Trophoblast cell (in vitro differentiated cells and primary cell): ENCODE measurements at regions not wholly inside any gene's neighbourhood (a gene's known extent, or its start where the extent isn't known, plus 50 kb on each side); places are given as distances from the start of the nearest gene placed in this dataset.
A peak's percentile ranks its signal among the peaks of the same experiment; 100 is the strongest.

Experiments used
- DNase-seq, 2 donors: peaks; one replicate each; pipeline ENCODE4 v3.0.0-alpha.2; 2016
- H2AFZ ChIP-seq: 2 replicates; pipeline ENCODE4 v1.6.1; 2013; ENCODE audit warnings: low read length, moderate library complexity, mild to moderate bottlenecking; ENCODE audit not compliant: insufficient read depth, poor library complexity
- H2AK5ac ChIP-seq: 2 replicates; pipeline ENCODE4 v1.6.1; 2013; ENCODE audit warnings: mild to moderate bottlenecking, low read length
- H2BK120ac ChIP-seq: 2 replicates; pipeline ENCODE4 v1.6.1; 2013; ENCODE audit warnings: low read length, mild to moderate bottlenecking, moderate library complexity; ENCODE audit not compliant: insufficient read depth, poor library complexity
- H2BK12ac ChIP-seq: 2 replicates; pipeline ENCODE4 v1.6.1; 2013; ENCODE audit warnings: mild to moderate bottlenecking, low read length, moderate library complexity
- H2BK5ac ChIP-seq: 2 replicates; pipeline ENCODE4 v1.6.1; 2013; ENCODE audit warnings: low read length, low read depth, moderate library complexity, mild to moderate bottlenecking; ENCODE audit not compliant: poor library complexity
- H3K14ac ChIP-seq: 2 replicates; pipeline ENCODE4 v1.6.1; 2013; ENCODE audit warnings: mild to moderate bottlenecking, low read length
- H3K18ac ChIP-seq: 2 replicates; pipeline ENCODE4 v1.6.1; 2013; ENCODE audit warnings: mild to moderate bottlenecking, low read length
- H3K23ac ChIP-seq: 2 replicates; pipeline ENCODE4 v1.6.1; 2013; ENCODE audit warnings: low read length
- H3K27ac ChIP-seq: 2 replicates; pipeline ENCODE4 v1.5.1; 2013; ENCODE audit warnings: low read depth, mild to moderate bottlenecking, inconsistent platforms, low read length, moderate library complexity
- H3K27me3 ChIP-seq: 2 replicates; pipeline ENCODE4 v1.6.1; 2013; ENCODE audit warnings: inconsistent platforms, mild to moderate bottlenecking, low read length, moderate library complexity; ENCODE audit not compliant: insufficient read depth
- H3K36me3 ChIP-seq, 2 experiments: 1 replicate in 1 of 2; 2 replicates in 1 of 2; pipeline ENCODE4 v1.6.1; 2013; ENCODE audit warnings: low read length in 2 of 2, mild to moderate bottlenecking in 2 of 2, moderate library complexity in 1 of 2; ENCODE audit not compliant: insufficient read depth in 2 of 2, control insufficient read depth in 1 of 2
- H3K4ac ChIP-seq: 2 replicates; pipeline ENCODE4 v1.6.1; 2013; ENCODE audit warnings: low read depth, mild to moderate bottlenecking, low read length, moderate library complexity
- H3K4me1 ChIP-seq, 2 experiments: 1 replicate in 1 of 2; 2 replicates in 1 of 2; pipeline ENCODE4 v1.6.1; 2013; ENCODE audit warnings: low read length in 2 of 2, mild to moderate bottlenecking in 2 of 2, moderate library complexity in 1 of 2; ENCODE audit not compliant: insufficient read depth in 2 of 2, control insufficient read depth in 1 of 2
- H3K4me2 ChIP-seq: 2 replicates; pipeline ENCODE4 v1.6.1; 2013; ENCODE audit warnings: inconsistent platforms, mild to moderate bottlenecking, low read length, moderate library complexity
- H3K4me3 ChIP-seq: 2 replicates; pipeline ENCODE4 v1.5.1; 2013; ENCODE audit warnings: mild to moderate bottlenecking, low read depth, low read length, inconsistent platforms
- H3K79me1 ChIP-seq: one replicate; pipeline ENCODE4 v1.6.1; 2013; ENCODE audit warnings: low read length
- H3K79me2 ChIP-seq: 2 replicates; pipeline ENCODE4 v1.6.1; 2013; ENCODE audit warnings: low read length, mild to moderate bottlenecking; ENCODE audit not compliant: control insufficient read depth, insufficient read depth, poor library complexity
- H3K9ac ChIP-seq: 2 replicates; pipeline ENCODE4 v1.6.1; 2013; ENCODE audit warnings: mild to moderate bottlenecking, low read length
- H3K9me3 ChIP-seq: 2 replicates; pipeline ENCODE4 v1.6.1; 2013; ENCODE audit warnings: low read depth, mild to moderate bottlenecking, control low read depth, inconsistent platforms, low read length; ENCODE audit not compliant: insufficient read depth
- H4K12ac ChIP-seq: 2 replicates; pipeline ENCODE4 v1.6.1; 2013; ENCODE audit warnings: low read depth, mild to moderate bottlenecking, low read length, moderate library complexity
- H4K8ac ChIP-seq: 2 replicates; pipeline ENCODE4 v1.6.1; 2013; ENCODE audit warnings: low read depth, mild to moderate bottlenecking, low read length, moderate library complexity
- H4K91ac ChIP-seq: one replicate; pipeline ENCODE4 v1.6.1; 2013; ENCODE audit warnings: low read depth, mild to moderate bottlenecking, low read length, moderate library complexity
- WGBS: extraction: QIAGEN DNeasy Blood & Tissue Kit; methylation state at CpG from one replicate; pipeline ENCODE4 v1.1.7; 2013; ENCODE audit warnings: missing lambda C conversion rate; ENCODE audit not compliant: insufficient read length, insufficient coverage; ENCODE audit errors: extremely low coverage; 5-methylcytosine and 5-hydroxymethylcytosine counted together

DNA sequence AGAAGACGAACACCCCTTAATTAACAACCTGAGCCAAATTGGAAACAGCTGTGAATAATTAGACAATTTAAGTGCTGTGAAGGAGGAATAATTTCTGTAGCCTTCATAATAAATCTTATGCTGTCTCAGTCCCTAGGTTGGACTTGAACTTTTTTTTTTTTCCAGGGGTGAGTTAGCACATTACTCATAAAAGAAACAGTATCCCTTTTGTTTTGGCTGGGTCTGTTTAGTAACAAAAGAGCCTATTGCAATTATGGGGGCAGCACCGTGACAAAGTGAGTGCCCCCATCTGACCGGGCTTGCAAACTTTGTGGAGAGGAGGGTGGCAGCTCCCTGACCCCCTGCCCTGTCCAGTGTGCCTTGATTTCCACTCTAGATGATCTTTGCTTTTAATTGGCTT is 167.4 kb downstream of the DICER1 start:
- H2AK5ac ChIP-seq = no peak overlapping the region
- no CpG with 5 or more reads among the region's 3 CpGs for WGBS
- no peak for DNase-seq

GRCh38 chr14:94989417-94989816 is 167.9 kb downstream of the DICER1 start:
- Histone ChIP-seq H2BK120ac (no peak overlapping the region), H2AK5ac (no peak overlapping the region), H2BK5ac (no peak overlapping the region), H3K4me2 (no peak overlapping the region), H3K27ac (no peak overlapping the region), H3K14ac (no peak overlapping the region), H3K79me2 (no peaks in the 10 kb centered on the region), H3K27me3 (no peaks in the 10 kb centered on the region), H3K4me1 (no peaks in the 10 kb centered on the region), H3K23ac (no peak overlapping the region), H3K18ac (no peak overlapping the region), H3K9me3 (no peaks in the 10 kb centered on the region), H4K12ac (no peak overlapping the region), H4K91ac (no peak overlapping the region), H3K79me1 (no peaks in the 10 kb centered on the region), H3K4ac (no peak overlapping the region), H3K4me3 (peak overlapping the region; percentile 8), H2BK12ac (no peak overlapping the region), H4K8ac (no peak overlapping the region), H3K36me3 (no peaks in the 10 kb centered on the region), H3K9ac (no peak overlapping the region), H2AFZ (no peak overlapping the region)
- no peak for DNase-seq
- WGBS = no CpG with 5 or more reads among the region's 4 CpGs

More for the DNA sequence above, 167.4 kb downstream of the DICER1 start:
- peaks cover 1% of the 10 kb centered on the region for H3K9me3 ChIP-seq
- H3K27ac ChIP-seq = no peak overlapping the region
- no peak overlapping the region for H4K12ac ChIP-seq
- H3K4me2 ChIP-seq = no peak overlapping the region
- no peak overlapping the region for H3K14ac ChIP-seq
- H3K79me1 ChIP-seq = no peaks in the 10 kb centered on the region
- no peaks in the 10 kb centered on the region for H3K36me3 ChIP-seq
- H4K91ac ChIP-seq = no peak overlapping the region
- H3K4ac ChIP-seq = no peak overlapping the region
- H3K79me2 ChIP-seq = no peaks in the 10 kb centered on the region
- no peak overlapping the region for H2BK120ac ChIP-seq
- H3K9ac ChIP-seq = no peak overlapping the region
- H3K27me3 ChIP-seq = no peaks in the 10 kb centered on the region
- H3K4me1 ChIP-seq = no peaks in the 10 kb centered on the region
- no peak overlapping the region for H2AFZ ChIP-seq
- H2BK12ac ChIP-seq = no peak overlapping the region
- H3K4me3 ChIP-seq = peak overlapping the region; percentile 8
- no peak overlapping the region for H3K18ac ChIP-seq
- H4K8ac ChIP-seq = no peak overlapping the region
- no peak overlapping the region for H3K23ac ChIP-seq
- no peak overlapping the region for H2BK5ac ChIP-seq

DNA sequence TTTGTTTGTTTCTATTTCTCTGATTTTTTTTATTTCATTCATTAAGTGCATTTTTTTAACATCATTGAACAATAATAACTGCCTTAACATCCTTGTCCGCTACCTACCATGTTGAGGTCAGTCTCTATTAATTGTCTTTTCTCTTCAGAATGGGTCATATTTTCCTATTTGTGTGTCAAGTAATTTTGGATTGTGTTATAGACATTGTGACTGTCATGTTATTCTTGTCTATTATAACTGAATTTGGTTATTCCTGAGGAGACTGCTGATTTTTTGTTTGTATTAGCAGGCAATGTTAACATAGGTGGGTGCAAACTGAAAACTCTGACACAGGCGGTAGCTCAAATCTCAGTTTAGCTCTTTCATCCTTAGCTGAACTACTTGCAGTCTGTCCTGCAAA is 169.9 kb downstream of the DICER1 start:
- no CpG with 5 or more reads among the region's 2 CpGs for WGBS
- Histone ChIP-seq H2AK5ac (no peak overlapping the region), H3K79me2 (no peaks in the 10 kb centered on the region), H3K14ac (no peak overlapping the region), H3K23ac (no peak overlapping the region), H3K4me1 (no peaks in the 10 kb centered on the region), H3K4me2 (no peak overlapping the region), H3K18ac (no peak overlapping the region), H3K9ac (no peak overlapping the region), H4K12ac (no peak overlapping the region), H3K79me1 (no peaks in the 10 kb centered on the region), H2BK12ac (no peak overlapping the region), H3K27me3 (no peaks in the 10 kb centered on the region), H3K4me3 (no peak overlapping the region), H2BK5ac (no peak overlapping the region), H3K36me3 (no peaks in the 10 kb centered on the region), H3K27ac (no peak overlapping the region), H3K9me3 (no peaks in the 10 kb centered on the region), H4K91ac (no peak overlapping the region), H4K8ac (no peak overlapping the region), H2BK120ac (no peak overlapping the region), H2AFZ (no peak overlapping the region), H3K4ac (no peak overlapping the region)
- DNase-seq = no peak

- H3K36me3 ChIP-seq = no peaks in the 10 kb centered on the region
- no peak overlapping the region for H3K18ac ChIP-seq
- H4K91ac ChIP-seq = no peak overlapping the region
- H3K4me3 ChIP-seq = no peak overlapping the region
- no CpG with 5 or more reads among the region's 3 CpGs for WGBS
- H3K9me3 ChIP-seq = no peaks in the 10 kb centered on the region
- no peak overlapping the region for H4K8ac ChIP-seq
- H3K79me2 ChIP-seq = no peaks in the 10 kb centered on the region
- no peak for DNase-seq
- no peak overlapping the region for H2BK12ac ChIP-seq
- no peak overlapping the region for H4K12ac ChIP-seq
- no peak overlapping the region for H2BK120ac ChIP-seq
- H3K79me1 ChIP-seq = no peaks in the 10 kb centered on the region
- no peaks in the 10 kb centered on the region for H3K4me1 ChIP-seq
- H3K23ac ChIP-seq = no peak overlapping the region
- H2BK5ac ChIP-seq = no peak overlapping the region
- no peak overlapping the region for H3K27ac ChIP-seq
- no peak overlapping the region for H3K4ac ChIP-seq
- H3K9ac ChIP-seq = no peak overlapping the region
- H3K14ac ChIP-seq = no peak overlapping the region
- H3K27me3 ChIP-seq = no peaks in the 10 kb centered on the region
- H2AFZ ChIP-seq = no peak overlapping the region
- no peak overlapping the region for H3K4me2 ChIP-seq
- H2AK5ac ChIP-seq = no peak overlapping the region
These were observed 177.4 kb downstream of the DICER1 start for GRCh38 chr14:94979891-94980290.
